ENCODE measurements at regions not wholly inside any gene's neighbourhood (a gene's known extent, or its start where the extent isn't known, plus 50 kb on each side); places are given as distances from the start of the nearest gene placed in this dataset.

GRCh38 chr12:59927032-59927431 is 331.2 kb downstream of the SLC16A7 start:
- Mint-ChIP-seq H3K4me1 (ENCODE audit: low read depth) (no peaks in the 10 kb centered on the region), H3K36me3 (ENCODE audit: low read depth) (no peaks in the 10 kb centered on the region), H3K4me3 (no peak overlapping the region), H3K27me3 (no peaks in the 10 kb centered on the region), H3K9me3 (no peaks in the 10 kb centered on the region), H3K27ac (no peak overlapping the region)
- Histone ChIP-seq H3K27ac (ENCODE audit: low read depth in 1 of 2, low read length in 2 of 2) (no peak overlapping the region), H3K4me3 (ENCODE audit: low read length) (no peak overlapping the region), H3K27me3 (ENCODE audit: control insufficient read depth in 1 of 2, insufficient read depth in 2 of 2, low read length in 2 of 2) (no peaks in the 10 kb centered on the region), H3K4me1 (ENCODE audit: insufficient read depth, low read length) (no peaks in the 10 kb centered on the region), H3K9me3 (ENCODE audit: control insufficient read depth in 1 of 2, insufficient read depth in 1 of 2, low read length in 2 of 2) (no peaks in the 10 kb centered on the region), H3K36me3 (ENCODE audit: insufficient read depth, low read length) (no peaks in the 10 kb centered on the region)
- ATAC-seq (ENCODE audit: poor library complexity) (no peak), DNase-seq (no peak)
- CTCF ChIA-PET: no interaction called here
- intact Hi-C loops (cut with DNase I, micrococcal nuclease): no loop called here
- TF ChIP-seq, protein P1, sequence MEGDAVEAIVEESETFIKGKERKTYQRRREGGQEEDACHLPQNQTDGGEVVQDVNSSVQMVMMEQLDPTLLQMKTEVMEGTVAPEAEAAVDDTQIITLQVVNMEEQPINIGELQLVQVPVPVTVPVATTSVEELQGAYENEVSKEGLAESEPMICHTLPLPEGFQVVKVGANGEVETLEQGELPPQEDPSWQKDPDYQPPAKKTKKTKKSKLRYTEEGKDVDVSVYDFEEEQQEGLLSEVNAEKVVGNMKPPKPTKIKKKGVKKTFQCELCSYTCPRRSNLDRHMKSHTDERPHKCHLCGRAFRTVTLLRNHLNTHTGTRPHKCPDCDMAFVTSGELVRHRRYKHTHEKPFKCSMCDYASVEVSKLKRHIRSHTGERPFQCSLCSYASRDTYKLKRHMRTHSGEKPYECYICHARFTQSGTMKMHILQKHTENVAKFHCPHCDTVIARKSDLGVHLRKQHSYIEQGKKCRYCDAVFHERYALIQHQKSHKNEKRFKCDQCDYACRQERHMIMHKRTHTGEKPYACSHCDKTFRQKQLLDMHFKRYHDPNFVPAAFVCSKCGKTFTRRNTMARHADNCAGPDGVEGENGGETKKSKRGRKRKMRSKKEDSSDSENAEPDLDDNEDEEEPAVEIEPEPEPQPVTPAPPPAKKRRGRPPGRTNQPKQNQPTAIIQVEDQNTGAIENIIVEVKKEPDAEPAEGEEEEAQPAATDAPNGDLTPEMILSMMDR (IDR thresholded peaks at IDR 0.05): no peak
- POLR2A ChIA-PET: no interaction called here

GRCh38 chr12:59928416-59928815 is 332.6 kb downstream of the SLC16A7 start:
- Histone ChIP-seq H3K9me3 (ENCODE audit: control insufficient read depth in 1 of 2, insufficient read depth in 1 of 2, low read length in 2 of 2) (no peaks in the 10 kb centered on the region), H3K36me3 (ENCODE audit: insufficient read depth, low read length) (no peaks in the 10 kb centered on the region), H3K4me3 (ENCODE audit: low read length) (no peak overlapping the region), H3K27ac (ENCODE audit: low read depth in 1 of 2, low read length in 2 of 2) (no peak overlapping the region), H3K4me1 (ENCODE audit: insufficient read depth, low read length) (no peaks in the 10 kb centered on the region), H3K27me3 (ENCODE audit: control insufficient read depth in 1 of 2, insufficient read depth in 2 of 2, low read length in 2 of 2) (no peaks in the 10 kb centered on the region)
- TF ChIP-seq, protein P1 (IDR thresholded peaks at IDR 0.05): no peak
- intact Hi-C loops (cut with DNase I, micrococcal nuclease): no loop called here
- Mint-ChIP-seq H3K4me1 (ENCODE audit: low read depth) (no peaks in the 10 kb centered on the region), H3K27me3 (no peaks in the 10 kb centered on the region), H3K9me3 (no peaks in the 10 kb centered on the region), H3K27ac (no peak overlapping the region), H3K36me3 (ENCODE audit: low read depth) (no peaks in the 10 kb centered on the region), H3K4me3 (no peak overlapping the region)
- DNase-seq (no peak), ATAC-seq (ENCODE audit: poor library complexity) (no peak)
- ChIA-PET POLR2A (no interaction called here), CTCF (no interaction called here)

DNA sequence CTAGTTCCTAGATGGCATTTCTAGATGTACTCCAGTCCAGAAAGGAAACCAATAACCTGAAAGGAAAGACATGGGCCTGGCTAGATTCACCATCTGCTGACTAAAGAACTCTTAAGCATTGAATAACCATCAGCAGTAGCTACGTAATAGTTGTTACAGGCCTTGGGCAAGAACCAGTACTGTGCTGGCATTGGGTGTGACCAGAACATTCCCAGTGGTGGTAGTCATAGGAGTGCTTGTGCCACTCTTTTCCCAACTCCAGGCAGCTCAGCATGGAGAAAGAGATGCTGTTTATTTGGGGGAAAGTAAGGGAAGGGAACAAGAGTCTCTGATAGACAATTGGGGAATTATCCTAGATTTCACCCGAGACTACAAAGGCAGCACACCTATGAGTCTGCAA is 333.3 kb downstream of the SLC16A7 start:
- Histone ChIP-seq H3K4me3 (ENCODE audit: low read length) (no peak overlapping the region), H3K27ac (ENCODE audit: low read depth in 1 of 2, low read length in 2 of 2) (no peak overlapping the region), H3K27me3 (ENCODE audit: control insufficient read depth in 1 of 2, insufficient read depth in 2 of 2, low read length in 2 of 2) (no peaks in the 10 kb centered on the region), H3K36me3 (ENCODE audit: insufficient read depth, low read length) (no peaks in the 10 kb centered on the region), H3K4me1 (ENCODE audit: insufficient read depth, low read length) (no peaks in the 10 kb centered on the region), H3K9me3 (ENCODE audit: control insufficient read depth in 1 of 2, insufficient read depth in 1 of 2, low read length in 2 of 2) (no peaks in the 10 kb centered on the region)
- Mint-ChIP-seq H3K27me3 (no peaks in the 10 kb centered on the region), H3K27ac (no peak overlapping the region), H3K9me3 (no peaks in the 10 kb centered on the region), H3K4me3 (no peak overlapping the region), H3K36me3 (ENCODE audit: low read depth) (no peaks in the 10 kb centered on the region), H3K4me1 (ENCODE audit: low read depth) (no peaks in the 10 kb centered on the region)
- no peak for ATAC-seq (ENCODE audit: poor library complexity)
- intact Hi-C loops (cut with DNase I, micrococcal nuclease): no loop called here
- TF ChIP-seq, protein P1 (IDR thresholded peaks at IDR 0.05): no peak
- CTCF ChIA-PET: no interaction called here
- POLR2A ChIA-PET: no interaction called here
- no peak for DNase-seq
